Neural cell (in vitro differentiated cells): ENCODE measurements at regions not wholly inside any gene's neighbourhood (a gene's known extent, or its start where the extent isn't known, plus 50 kb on each side); places are given as distances from the start of the nearest gene placed in this dataset.

ENCODE experiments used
- H2AFZ ChIP-seq: fragments of 200-600, 300-800 bp; sonication (generic), shearing (Covaris generic); 2 replicates; pipeline ENCODE4 v1.6.0; 2014; ENCODE audit warnings: low read depth, mild to moderate bottlenecking, antibody characterized with exemption, low read length, moderate library complexity
- H3F3A ChIP-seq: fragments of 200-600 bp; shearing (Covaris generic); 2 replicates; pipeline ENCODE4 v1.6.1; 2016; ENCODE audit warnings: mild to moderate bottlenecking, moderate library complexity, mixed read lengths, antibody characterized with exemption, low read length; ENCODE audit not compliant: insufficient read depth, poor library complexity, severe bottlenecking
- H3K27ac ChIP-seq: fragments of 200-600, 300-800 bp; sonication (generic), shearing (Covaris generic); 2 replicates; pipeline ENCODE4 v1.5.1; 2014; ENCODE audit warnings: mild to moderate bottlenecking, low read length, moderate library complexity
- H3K27me3 ChIP-seq: fragments of 300-800, 200-600 bp; sonication (generic), shearing (Covaris generic); 2 replicates; pipeline ENCODE4 v1.6.0; 2014; ENCODE audit warnings: mild to moderate bottlenecking, low read depth, low read length, moderate library complexity; ENCODE audit not compliant: insufficient read depth
- H3K36me3 ChIP-seq: fragments of 300-800, 200-600 bp; sonication (generic), shearing (Covaris generic); 2 replicates; pipeline ENCODE4 v1.5.1; 2014; ENCODE audit warnings: mild to moderate bottlenecking, antibody characterized with exemption, low read length, moderate library complexity; ENCODE audit not compliant: insufficient read depth
- H3K4me2 ChIP-seq: fragments of 300-800, 200-600 bp; sonication (generic), shearing (Covaris generic); 2 replicates; pipeline ENCODE4 v1.6.0; 2014; ENCODE audit warnings: mild to moderate bottlenecking, low read length
- H3K4me3 ChIP-seq: fragments of 300-800, 200-600 bp; sonication (generic), shearing (Covaris generic); 2 replicates; pipeline ENCODE4 v1.5.1; 2014; ENCODE audit warnings: mild to moderate bottlenecking, low read length, moderate library complexity
- H3K79me2 ChIP-seq: fragments of 200-600 bp; shearing (Covaris generic); replicated peaks from 2 replicates; pipeline ENCODE4 v1.6.0; 2014; ENCODE audit warnings: mild to moderate bottlenecking, low read length, moderate library complexity; ENCODE audit not compliant: insufficient read depth
- H3K9ac ChIP-seq: fragments of 300-800, 200-600 bp; sonication (generic), shearing (Covaris generic); 2 replicates; pipeline ENCODE4 v1.6.1; 2016; ENCODE audit warnings: mild to moderate bottlenecking, low read length, mixed read lengths
- H3K9me2 ChIP-seq: fragments of 200-600 bp; shearing (Covaris generic); 2 replicates; pipeline ENCODE4 v1.6.1; 2016; ENCODE audit warnings: mild to moderate bottlenecking, low read length, mixed read lengths; ENCODE audit not compliant: insufficient read depth
- H3K9me3 ChIP-seq: fragments of 200-600, 300-800 bp; sonication (generic), shearing (Covaris generic); 2 replicates; pipeline ENCODE4 v1.6.1; 2016; ENCODE audit warnings: mild to moderate bottlenecking, mixed run types, low read length, moderate library complexity, mixed read lengths
- H4K20me1 ChIP-seq: fragments of 200-600 bp; shearing (Covaris generic); 2 replicates; pipeline ENCODE4 v1.6.1; 2016; ENCODE audit warnings: mild to moderate bottlenecking, mixed run types; ENCODE audit not compliant: insufficient read depth
- CTCF ChIP-seq: fragments of 450-650 bp; IDR thresholded peaks from 2 replicates; pipeline ENCODE4 v1.5.1; 2014; ENCODE audit warnings: antibody characterized with exemption, mild to moderate bottlenecking, moderate library complexity; ENCODE audit not compliant: poor library complexity, severe bottlenecking
- EP300 ChIP-seq: fragments of 450-650 bp; conservative IDR thresholded peaks from 2 replicates; pipeline ENCODE4 v1.6.1; 2014; ENCODE audit warnings: antibody characterized with exemption, mild to moderate bottlenecking, moderate library complexity; ENCODE audit not compliant: poor library complexity, severe bottlenecking
- EZH2 ChIP-seq: fragments of 200-600, 300-800 bp; shearing (Covaris generic), sonication (generic); IDR thresholded peaks from 2 replicates; pipeline ENCODE4 v1.6.1; 2014; ENCODE audit warnings: antibody characterized with exemption, low read length, borderline replicate concordance, mild to moderate bottlenecking; ENCODE audit not compliant: insufficient read depth, poor library complexity, severe bottlenecking
- MXI1 ChIP-seq: fragments of 450-650 bp; conservative IDR thresholded peaks from 2 replicates; pipeline ENCODE4 v1.6.1; 2014; ENCODE audit warnings: antibody characterized with exemption, mild to moderate bottlenecking; ENCODE audit not compliant: poor library complexity, severe bottlenecking
- POLR2AphosphoS5 ChIP-seq: IDR thresholded peaks from 2 replicates; pipeline ENCODE4 v1.6.1; 2012
- RAD21 ChIP-seq: fragments of 450-650 bp; conservative IDR thresholded peaks from 2 replicates; pipeline ENCODE4 v1.6.1; 2014; ENCODE audit warnings: antibody characterized with exemption, mild to moderate bottlenecking, moderate library complexity
- REST ChIP-seq: IDR thresholded peaks from 2 replicates; pipeline ENCODE4 v1.6.1; 2012; ENCODE audit warnings: borderline replicate concordance
- SMC3 ChIP-seq: fragments of 450-650 bp; conservative IDR thresholded peaks from 2 replicates; pipeline ENCODE4 v1.6.1; 2014; ENCODE audit warnings: antibody characterized with exemption, mild to moderate bottlenecking, moderate library complexity; ENCODE audit not compliant: poor library complexity
- TAF1 ChIP-seq: IDR thresholded peaks from 2 replicates; pipeline ENCODE4 v1.6.1; 2012; ENCODE audit warnings: low read depth

DNA sequence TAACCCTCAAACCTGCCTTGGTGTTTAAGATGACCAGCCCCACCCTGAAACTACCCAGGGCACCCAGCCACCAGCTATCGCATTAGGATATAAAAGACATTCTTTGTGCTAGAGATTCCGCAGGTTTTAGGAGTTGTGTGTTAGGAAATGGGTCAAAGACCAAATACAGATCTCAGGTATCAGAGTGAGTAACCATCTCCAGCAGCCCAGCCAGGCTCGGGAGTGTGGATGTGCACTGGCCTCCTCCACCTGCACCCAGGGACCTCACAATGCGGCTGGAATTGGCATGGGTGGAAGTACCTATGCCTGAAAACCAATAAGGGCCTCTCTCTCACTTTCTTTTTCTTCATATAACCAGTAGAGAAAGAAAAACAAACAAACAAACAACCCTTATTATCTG, 51.1 kb upstream of the CST7 start:
- Histone ChIP-seq H3K27me3 (no peaks in the 10 kb centered on the region), H4K20me1 (no peaks in the 10 kb centered on the region), H3K27ac (no peak overlapping the region), H3K9me3 (peaks cover 6% of the 10 kb centered on the region), H3K9ac (no peak overlapping the region), H3K4me3 (no peak overlapping the region), H3K36me3 (no peaks in the 10 kb centered on the region), H2AFZ (no peak overlapping the region), H3K79me2 (no peaks in the 10 kb centered on the region), H3F3A (no peaks in the 10 kb centered on the region), H3K9me2 (no peaks in the 10 kb centered on the region), H3K4me2 (no peak overlapping the region)
- TF ChIP-seq REST = no peak
- TF ChIP-seq EP300 = no peak
- no peak for TF ChIP-seq POLR2AphosphoS5
- TF ChIP-seq RAD21 = no peak
- no peak for TF ChIP-seq CTCF
- no peak for TF ChIP-seq EZH2
- no peak for TF ChIP-seq TAF1
- TF ChIP-seq MXI1 = no peak
- TF ChIP-seq SMC3 = no peak

DNA sequence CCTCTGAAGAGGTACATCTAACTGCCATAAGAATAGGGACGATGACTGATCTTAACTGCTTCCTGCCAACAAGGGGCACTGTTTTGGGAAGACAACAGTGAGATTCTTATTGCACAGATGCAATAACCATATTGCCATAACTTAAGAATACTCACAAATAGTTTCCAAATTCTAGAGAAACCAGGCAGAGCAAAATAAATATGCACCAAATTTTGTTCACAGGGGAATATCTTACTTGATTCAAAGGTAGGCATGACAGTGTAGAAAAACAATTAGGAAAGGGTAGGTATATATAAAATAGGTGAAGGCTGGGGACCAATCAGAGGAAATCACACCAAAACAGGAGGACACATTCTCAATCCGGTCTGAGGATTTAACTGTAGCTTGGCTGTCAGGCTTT, 49.9 kb upstream of the CST7 start:
- no peak for TF ChIP-seq EZH2
- TF ChIP-seq POLR2AphosphoS5 = no peak
- TF ChIP-seq REST = no peak
- TF ChIP-seq MXI1 = no peak
- no peak for TF ChIP-seq EP300
- TF ChIP-seq CTCF = no peak
- TF ChIP-seq TAF1 = no peak
- no peak for TF ChIP-seq RAD21
- no peak for TF ChIP-seq SMC3
- Histone ChIP-seq H3K9me2 (no peaks in the 10 kb centered on the region), H3K79me2 (no peaks in the 10 kb centered on the region), H4K20me1 (no peaks in the 10 kb centered on the region), H3K9me3 (peaks cover 6% of the 10 kb centered on the region), H3K4me2 (no peak overlapping the region), H3K27me3 (no peaks in the 10 kb centered on the region), H2AFZ (no peak overlapping the region), H3K9ac (no peak overlapping the region), H3K36me3 (no peaks in the 10 kb centered on the region), H3F3A (no peaks in the 10 kb centered on the region), H3K27ac (no peak overlapping the region), H3K4me3 (no peak overlapping the region)
